ENCODE measurements at regions not wholly inside any gene's neighbourhood (a gene's known extent, or its start where the extent isn't known, plus 50 kb on each side); places are given as distances from the start of the nearest gene placed in this dataset.

DNA sequence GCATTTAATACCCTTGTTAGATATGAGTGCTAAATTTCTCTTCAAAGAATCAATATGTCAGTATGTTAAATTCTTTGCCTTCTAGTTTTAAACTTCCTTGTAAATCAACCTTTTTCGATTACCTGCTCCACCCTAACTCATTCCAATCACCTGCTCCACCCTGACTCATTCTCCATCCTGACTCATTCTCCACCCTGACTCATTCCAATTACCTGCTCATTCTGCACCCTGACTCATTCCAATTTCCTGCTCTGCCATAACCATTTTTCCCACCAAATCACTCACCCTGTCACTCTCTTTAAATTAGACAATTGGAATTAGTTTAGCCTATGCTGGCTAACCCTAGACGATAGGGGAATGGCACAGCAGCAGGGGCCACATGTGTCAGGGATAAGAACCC lies 519.5 kb upstream of the LRRC4C start:
- DNase-seq (ENCODE audit: low read depth), result no peak

DNA sequence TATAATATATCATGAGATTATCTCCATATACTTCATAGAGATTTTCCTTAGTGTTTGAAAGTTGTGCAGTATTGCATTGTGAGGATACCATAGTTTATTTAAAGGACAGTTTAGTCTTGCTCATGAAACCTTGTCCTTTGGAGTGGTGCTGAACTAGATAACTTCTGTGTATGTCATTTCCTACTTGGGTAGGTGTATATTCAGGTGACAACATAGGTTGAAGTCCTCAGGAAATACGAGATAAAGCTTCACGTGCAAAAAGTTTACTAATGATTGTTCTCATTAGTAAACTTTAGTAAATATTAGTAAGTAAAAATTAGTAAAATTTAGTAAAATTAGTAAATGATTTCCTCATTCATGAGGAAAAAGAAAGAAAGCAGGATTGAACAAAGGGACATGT lies 521.3 kb upstream of the LRRC4C start:
- no peak for DNase-seq (ENCODE audit: low read depth)

- no peak for DNase-seq (ENCODE audit: low read depth)
These were observed 522.8 kb upstream of the LRRC4C start for GRCh38 chr11:41982276-41982675.

GRCh38 chr11:41982975-41983374 lies 523.5 kb upstream of the LRRC4C start:
- DNase-seq (ENCODE audit: low read depth), result no peak

GRCh38 chr11:41983475-41983874 lies 524.0 kb upstream of the LRRC4C start:
- no peak for DNase-seq (ENCODE audit: low read depth)

GRCh38 chr11:41984023-41984422 lies 524.6 kb upstream of the LRRC4C start:
- no peak for DNase-seq (ENCODE audit: low read depth)

- no peak for DNase-seq (ENCODE audit: low read depth)
These were observed 526.3 kb upstream of the LRRC4C start for GRCh38 chr11:41985799-41986198.

GRCh38 chr11:41988951-41989572 lies 529.6 kb upstream of the LRRC4C start:
- no peak for DNase-seq (ENCODE audit: low read depth)

DNA sequence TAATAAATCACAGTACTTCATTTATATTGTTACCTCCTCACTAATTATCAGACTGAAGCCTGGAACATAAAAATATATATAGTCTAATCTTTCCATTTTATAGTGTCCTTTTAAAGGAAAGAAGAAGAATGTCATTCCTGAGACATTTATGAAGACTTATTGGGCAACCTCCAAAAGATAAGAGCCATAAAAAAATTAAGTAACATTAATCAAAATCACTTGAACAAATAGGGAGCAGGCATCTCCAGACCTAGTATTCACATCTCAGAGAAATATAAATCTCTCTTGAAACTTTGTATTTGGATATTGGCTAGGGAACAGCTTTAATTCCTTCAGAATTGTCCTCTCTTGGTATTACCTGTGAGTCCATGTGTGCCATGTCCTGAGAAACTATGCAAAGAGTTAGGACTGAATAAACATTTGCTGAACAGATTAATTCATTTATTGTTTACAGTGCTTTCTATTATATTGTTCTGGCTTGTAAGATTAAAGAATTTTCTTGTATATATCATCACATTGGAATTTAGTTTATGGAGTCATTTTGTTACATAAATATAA lies 530.5 kb upstream of the LRRC4C start:
- no peak for DNase-seq (ENCODE audit: low read depth)

- DNase-seq (ENCODE audit: low read depth), result no peak
These were observed 537.1 kb upstream of the LRRC4C start for GRCh38 chr11:41996533-41996932.

DNA sequence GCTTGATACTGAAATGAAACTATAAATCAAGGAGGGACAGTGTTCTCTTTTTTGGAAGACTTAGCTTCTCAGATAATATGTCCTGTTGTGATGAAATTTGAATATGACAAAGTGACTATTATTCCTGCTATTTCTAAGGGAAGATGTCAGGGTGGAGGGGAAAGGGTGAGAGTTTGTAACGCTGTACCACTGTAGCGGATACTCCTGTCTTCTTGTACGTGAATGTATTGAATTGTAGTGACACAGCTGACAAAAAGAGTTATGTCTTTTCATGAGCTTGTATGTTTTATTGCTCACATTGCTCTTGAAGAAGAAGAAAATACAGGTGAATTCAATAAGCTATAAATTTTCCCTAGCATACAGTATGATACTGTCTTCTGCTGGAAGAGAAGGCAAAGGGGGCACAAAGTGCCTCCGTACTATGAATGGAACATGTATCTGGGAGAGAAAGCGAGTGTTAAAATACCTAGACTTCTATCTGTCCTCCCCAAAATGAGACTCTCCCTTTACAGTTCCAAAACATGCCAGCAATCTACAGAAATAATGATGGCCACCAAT lies 538.5 kb upstream of the LRRC4C start:
- DNase-seq (ENCODE audit: low read depth), result no peak

- DNase-seq (ENCODE audit: low read depth), result no peak
These were observed 539.6 kb upstream of the LRRC4C start for GRCh38 chr11:41999066-41999465.

- DNase-seq (ENCODE audit: low read depth), result no peak
These were observed 544.3 kb upstream of the LRRC4C start for GRCh38 chr11:42003801-42004200.

GRCh38 chr11:42006766-42007165 lies 547.3 kb upstream of the LRRC4C start:
- DNase-seq (ENCODE audit: low read depth), result no peak

- no peak for DNase-seq (ENCODE audit: low read depth)
These were observed 552.8 kb upstream of the LRRC4C start for GRCh38 chr11:42012271-42012670.

DNA sequence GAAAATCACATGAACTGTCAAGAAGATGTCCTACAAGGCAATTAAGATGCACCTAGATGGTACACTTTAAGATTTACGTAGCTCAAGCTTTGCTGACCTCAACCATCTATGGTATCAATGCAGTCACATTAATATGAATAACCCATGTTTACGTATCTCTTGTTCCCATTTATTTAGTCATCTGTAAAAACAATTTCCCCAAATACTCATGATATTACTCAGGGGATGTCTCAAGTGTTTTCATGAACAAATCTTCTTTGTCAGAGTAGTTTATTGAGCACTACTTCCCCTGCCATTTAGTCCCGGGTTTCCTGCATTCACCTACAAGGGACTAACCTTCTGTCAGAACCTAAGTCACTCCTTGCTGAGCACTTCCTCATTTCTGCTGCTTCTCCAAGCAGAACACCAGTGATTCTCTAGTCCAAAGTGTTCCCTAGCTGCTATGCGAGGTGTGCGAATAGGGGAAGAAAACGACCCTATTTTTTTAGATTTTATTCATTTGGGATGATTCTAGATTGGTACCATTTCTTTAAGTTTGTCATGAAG lies 554.3 kb upstream of the LRRC4C start:
- DNase-seq (ENCODE audit: low read depth), result no peak

DNA sequence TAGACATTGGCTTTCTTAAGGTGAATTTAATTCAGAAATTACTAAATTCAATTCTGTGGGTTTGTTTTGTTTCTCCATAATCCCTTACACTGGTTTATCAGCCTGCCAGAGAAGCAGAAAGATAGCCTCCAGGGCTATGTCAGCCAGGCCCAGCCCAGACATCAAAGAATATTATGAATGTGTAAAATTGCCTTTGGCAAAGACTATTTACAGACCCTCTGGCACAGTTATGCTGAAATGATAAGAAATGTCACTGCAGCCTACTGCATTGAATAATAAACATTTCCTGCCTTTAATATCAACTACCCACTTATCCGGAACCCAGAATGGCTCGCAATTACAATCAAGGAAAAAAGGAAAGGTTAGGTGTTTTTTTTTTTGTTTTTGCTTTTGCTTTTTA lies 562.5 kb upstream of the LRRC4C start:
- no peak for DNase-seq (ENCODE audit: low read depth)

- no peak for DNase-seq (ENCODE audit: low read depth)
These were observed 563.8 kb upstream of the LRRC4C start for GRCh38 chr11:42023267-42023666.

DNA sequence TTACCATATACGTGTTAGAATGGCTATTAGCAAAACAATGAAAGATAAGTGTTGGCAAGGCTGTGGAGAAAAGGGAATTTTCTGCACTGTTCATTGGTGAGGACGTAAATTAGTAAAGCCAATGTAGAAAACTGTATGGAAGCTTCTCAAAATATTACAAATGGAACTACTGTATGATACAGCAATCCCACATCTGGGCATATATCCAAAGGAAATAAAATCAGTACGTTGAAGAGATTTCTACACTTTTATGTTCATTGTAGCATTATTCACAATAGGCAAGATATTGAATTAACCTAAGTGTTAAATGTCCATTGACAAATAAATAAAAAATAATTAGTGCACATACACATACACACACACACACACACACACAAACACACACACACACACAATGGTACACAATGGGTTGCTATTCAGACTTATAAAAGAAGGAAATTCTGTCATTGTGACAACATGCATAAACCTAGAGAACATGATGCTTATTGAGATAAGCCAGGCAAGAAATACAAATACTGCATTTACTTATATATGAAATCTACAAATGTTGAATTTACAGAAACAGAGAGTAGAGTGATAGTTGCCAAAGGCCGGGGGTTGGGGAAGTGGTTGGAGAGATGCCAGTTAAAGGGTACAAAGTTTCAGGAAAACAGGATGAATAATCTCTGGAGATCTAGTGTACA lies 565.8 kb upstream of the LRRC4C start:
- DNase-seq (ENCODE audit: low read depth), result no peak

GRCh38 chr11:42034826-42035225 lies 575.4 kb upstream of the LRRC4C start:
- DNase-seq (ENCODE audit: low read depth), result no peak

DNA sequence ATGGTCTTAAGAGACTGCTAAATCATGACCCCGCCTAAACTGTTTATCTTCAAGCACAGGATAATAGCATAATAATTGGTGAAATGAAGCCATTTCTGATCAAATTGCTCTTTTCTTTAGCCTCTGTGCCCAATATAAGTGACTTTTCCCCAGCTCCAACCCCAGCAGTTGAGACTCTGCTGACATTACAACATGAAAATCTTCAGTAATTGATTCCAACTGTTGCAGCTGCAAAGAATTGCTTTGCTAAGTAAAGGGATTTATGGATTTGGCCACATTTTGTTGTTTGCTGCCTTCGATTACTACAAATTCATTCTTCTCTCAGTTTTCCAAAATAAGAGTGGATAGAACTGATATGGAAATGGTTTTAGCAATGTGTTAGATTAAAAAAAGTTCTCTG lies 576.7 kb upstream of the LRRC4C start:
- no peak for DNase-seq (ENCODE audit: low read depth)

DNA sequence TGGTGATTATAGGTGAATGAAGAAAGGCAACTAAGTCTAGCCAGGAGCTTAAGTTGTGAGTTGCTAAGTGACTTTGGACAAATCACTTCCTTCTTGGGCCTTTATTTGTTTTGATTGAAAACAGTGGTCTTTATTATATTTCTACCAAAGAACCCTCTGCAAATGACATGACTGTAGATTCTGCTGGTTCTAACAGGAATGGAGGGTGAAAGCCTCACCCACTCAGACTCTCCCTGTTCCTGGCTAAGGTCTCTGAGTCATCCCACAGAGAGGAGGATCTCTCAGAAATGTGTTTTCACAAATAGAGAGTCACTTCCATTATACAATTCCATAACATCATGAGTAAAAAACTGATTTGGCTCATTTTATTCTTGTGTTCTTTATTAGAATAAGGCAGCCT lies 583.9 kb upstream of the LRRC4C start:
- DNase-seq (ENCODE audit: low read depth), result no peak
